HL-60 (cell line): ENCODE measurements at regions not wholly inside any gene's neighbourhood (a gene's known extent, or its start where the extent isn't known, plus 50 kb on each side); places are given as distances from the start of the nearest gene placed in this dataset.

Source experiments
- CTCF ChIP-seq: IDR thresholded peaks from one replicate; pipeline ENCODE4 v1.5.1; 2011; ENCODE audit warnings: low read length, control low read depth, inconsistent platforms; ENCODE audit not compliant: insufficient read depth
- POLR2AphosphoS5 ChIP-seq: IDR thresholded peaks from 2 replicates; pipeline ENCODE4 v1.6.1; 2012; ENCODE audit warnings: low read depth

- TF ChIP-seq CTCF (no peak), POLR2AphosphoS5 (no peak)
Observed at GRCh38 chr3:87835236-87835635, 223.6 kb downstream of the CGGBP1 start.
